OCI-LY1 (cell line): ENCODE measurements at regions not wholly inside any gene's neighbourhood (a gene's known extent, or its start where the extent isn't known, plus 50 kb on each side); places are given as distances from the start of the nearest gene placed in this dataset.

Experiments used
- H2AFZ ChIP-seq: fragments of 200-600 bp; sonication (generic), shearing (Covaris generic); 2 replicates; pipeline ENCODE4 v1.6.0; 2014; ENCODE audit warnings: antibody characterized with exemption, mild to moderate bottlenecking, low read length
- H3F3A ChIP-seq: fragments of 200-600 bp; sonication (generic), shearing (Covaris generic); 2 replicates; pipeline ENCODE4 v1.6.0; 2014; ENCODE audit warnings: mild to moderate bottlenecking, antibody characterized with exemption, low read length, moderate library complexity; ENCODE audit not compliant: insufficient read depth
- H3K27ac ChIP-seq: fragments of 200-600 bp; sonication (generic); 2 replicates; pipeline ENCODE4 v1.5.1; 2014; ENCODE audit warnings: low read length, mixed run types, mild to moderate bottlenecking, low read depth; ENCODE audit not compliant: poor library complexity, severe bottlenecking
- H3K27me3 ChIP-seq: fragments of 200-600 bp; sonication (generic); 2 replicates; pipeline ENCODE4 v1.6.0; 2014; ENCODE audit warnings: antibody characterized with exemption, mild to moderate bottlenecking, low read length, moderate library complexity; ENCODE audit not compliant: insufficient read depth
- H3K36me3 ChIP-seq: fragments of 200-600 bp; sonication (generic); 2 replicates; pipeline ENCODE4 v1.6.1; 2014; ENCODE audit warnings: mild to moderate bottlenecking, antibody characterized with exemption, low read length, moderate library complexity, mixed read lengths; ENCODE audit not compliant: insufficient read depth
- H3K4me1 ChIP-seq: fragments of 200-600 bp; sonication (generic); 2 replicates; pipeline ENCODE4 v1.5.1; 2014; ENCODE audit warnings: mild to moderate bottlenecking, low read length, moderate library complexity; ENCODE audit not compliant: insufficient read depth, severe bottlenecking
- H3K4me2 ChIP-seq: fragments of 200-600 bp; sonication (generic), shearing (Covaris generic); 2 replicates; pipeline ENCODE4 v1.6.1; 2014; ENCODE audit warnings: low read length
- H3K4me3 ChIP-seq: fragments of 200-600 bp; sonication (generic); 2 replicates; pipeline ENCODE4 v1.5.1; 2014; ENCODE audit warnings: low read length, low read depth, mild to moderate bottlenecking, mixed read lengths; ENCODE audit not compliant: poor library complexity, severe bottlenecking
- H3K79me2 ChIP-seq: fragments of 200-600 bp; shearing (Covaris generic); 2 replicates; pipeline ENCODE4 v1.6.1; 2016; ENCODE audit warnings: mixed run types, low read length, mixed read lengths; ENCODE audit not compliant: insufficient read depth
- H3K9ac ChIP-seq: fragments of 200-600 bp; sonication (generic), shearing (Covaris generic); 2 replicates; pipeline ENCODE4 v1.6.1; 2014; ENCODE audit warnings: mild to moderate bottlenecking, low read length, mixed read lengths
- H3K9me2 ChIP-seq: fragments of 200-600 bp; sonication (generic), shearing (Covaris generic); 2 replicates; pipeline ENCODE4 v1.6.1; 2014; ENCODE audit warnings: low read depth, mild to moderate bottlenecking, low read length, mixed read lengths
- H3K9me3 ChIP-seq: fragments of 200-600 bp; shearing (Covaris generic); 2 replicates; pipeline ENCODE4 v1.6.1; 2014; ENCODE audit warnings: low read length, mixed read lengths
- H4K20me1 ChIP-seq: fragments of 200-600 bp; sonication (generic), shearing (Covaris generic); 2 replicates; pipeline ENCODE4 v1.6.0; 2016; ENCODE audit warnings: mild to moderate bottlenecking, low read length; ENCODE audit not compliant: insufficient read depth
- EZH2 ChIP-seq: fragments of 200-600 bp; sonication (generic), shearing (Covaris generic); IDR thresholded peaks from 2 replicates; pipeline ENCODE4 v1.8.0; 2017; ENCODE audit warnings: borderline replicate concordance, mixed run types, mild to moderate bottlenecking, antibody characterized with exemption, low read length, moderate library complexity, mixed read lengths
- TF ChIP-seq, protein P1 (sequence below): fragments of 200-600 bp; sonication (generic), shearing (Covaris generic); IDR thresholded peaks from 2 replicates; pipeline ENCODE4 v1.5.1; 2017; ENCODE audit warnings: mild to moderate bottlenecking, antibody characterized with exemption, low read length, moderate library complexity, mixed read lengths

DNA sequence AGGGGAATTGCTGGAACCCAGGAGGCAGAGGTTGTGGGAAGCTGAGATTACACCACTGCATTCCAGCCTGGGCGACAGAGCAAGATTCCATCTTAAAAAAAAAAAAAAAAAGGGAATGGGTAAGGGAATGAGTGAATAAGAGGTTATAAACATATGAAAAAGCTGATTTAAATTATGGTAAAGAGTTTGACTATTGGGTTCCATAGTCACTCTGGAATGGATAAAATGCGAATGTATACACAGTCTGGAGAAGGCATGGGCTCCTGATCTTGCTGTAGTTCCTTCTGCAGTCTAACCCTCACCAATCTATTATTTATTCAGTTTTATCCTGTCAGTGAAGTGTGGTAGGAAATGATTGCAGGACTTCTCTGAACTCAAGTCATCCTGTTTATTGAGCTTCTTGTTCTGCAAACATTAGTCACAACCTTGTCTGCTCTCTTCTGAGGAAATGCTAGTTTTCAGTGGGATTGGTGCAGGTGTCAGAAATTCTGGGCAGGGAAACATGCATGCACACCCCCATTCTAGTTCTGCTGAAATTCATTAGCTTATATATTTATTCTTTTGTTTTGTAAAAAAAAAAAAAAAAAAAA is 190.9 kb upstream of the CFAP20DC start:
- no peaks in the 10 kb centered on the region for H4K20me1 ChIP-seq
- no peak overlapping the region for H2AFZ ChIP-seq
- H3K79me2 ChIP-seq = no peaks in the 10 kb centered on the region
- no peaks in the 10 kb centered on the region for H3K4me1 ChIP-seq
- TF ChIP-seq EZH2 = no peak
- TF ChIP-seq, protein P1, sequence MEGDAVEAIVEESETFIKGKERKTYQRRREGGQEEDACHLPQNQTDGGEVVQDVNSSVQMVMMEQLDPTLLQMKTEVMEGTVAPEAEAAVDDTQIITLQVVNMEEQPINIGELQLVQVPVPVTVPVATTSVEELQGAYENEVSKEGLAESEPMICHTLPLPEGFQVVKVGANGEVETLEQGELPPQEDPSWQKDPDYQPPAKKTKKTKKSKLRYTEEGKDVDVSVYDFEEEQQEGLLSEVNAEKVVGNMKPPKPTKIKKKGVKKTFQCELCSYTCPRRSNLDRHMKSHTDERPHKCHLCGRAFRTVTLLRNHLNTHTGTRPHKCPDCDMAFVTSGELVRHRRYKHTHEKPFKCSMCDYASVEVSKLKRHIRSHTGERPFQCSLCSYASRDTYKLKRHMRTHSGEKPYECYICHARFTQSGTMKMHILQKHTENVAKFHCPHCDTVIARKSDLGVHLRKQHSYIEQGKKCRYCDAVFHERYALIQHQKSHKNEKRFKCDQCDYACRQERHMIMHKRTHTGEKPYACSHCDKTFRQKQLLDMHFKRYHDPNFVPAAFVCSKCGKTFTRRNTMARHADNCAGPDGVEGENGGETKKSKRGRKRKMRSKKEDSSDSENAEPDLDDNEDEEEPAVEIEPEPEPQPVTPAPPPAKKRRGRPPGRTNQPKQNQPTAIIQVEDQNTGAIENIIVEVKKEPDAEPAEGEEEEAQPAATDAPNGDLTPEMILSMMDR = no peak
- no peaks in the 10 kb centered on the region for H3K27me3 ChIP-seq
- H3K4me2 ChIP-seq = no peak overlapping the region
- H3K36me3 ChIP-seq = no peaks in the 10 kb centered on the region
- no peak overlapping the region for H3K9ac ChIP-seq
- H3K4me3 ChIP-seq = no peak overlapping the region
- H3F3A ChIP-seq = no peaks in the 10 kb centered on the region
- no peaks in the 10 kb centered on the region for H3K9me2 ChIP-seq
- H3K27ac ChIP-seq = no peak overlapping the region
- H3K9me3 ChIP-seq = no peaks in the 10 kb centered on the region

DNA sequence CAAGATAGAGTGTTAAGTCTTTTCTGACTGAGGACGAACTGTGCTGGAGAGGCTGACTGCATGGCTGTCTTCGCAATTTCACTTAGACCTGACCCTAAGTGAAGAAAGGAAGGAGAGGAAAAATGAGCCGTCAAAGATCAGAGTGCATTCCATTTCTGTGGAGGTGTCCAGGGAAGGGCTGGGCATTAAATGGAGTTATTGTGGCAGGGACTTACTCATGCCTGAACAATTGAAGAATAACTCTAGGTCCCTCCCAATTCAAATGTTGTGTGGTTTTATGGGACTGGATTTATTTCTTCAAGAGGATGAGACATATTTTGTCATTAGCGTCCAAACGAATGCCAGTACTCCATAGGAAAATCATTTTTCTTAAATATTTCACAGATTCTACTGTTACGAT is 187.3 kb upstream of the CFAP20DC start:
- H4K20me1 ChIP-seq = no peaks in the 10 kb centered on the region
- TF ChIP-seq, protein P1 = no peak
- no peak for TF ChIP-seq EZH2

DNA sequence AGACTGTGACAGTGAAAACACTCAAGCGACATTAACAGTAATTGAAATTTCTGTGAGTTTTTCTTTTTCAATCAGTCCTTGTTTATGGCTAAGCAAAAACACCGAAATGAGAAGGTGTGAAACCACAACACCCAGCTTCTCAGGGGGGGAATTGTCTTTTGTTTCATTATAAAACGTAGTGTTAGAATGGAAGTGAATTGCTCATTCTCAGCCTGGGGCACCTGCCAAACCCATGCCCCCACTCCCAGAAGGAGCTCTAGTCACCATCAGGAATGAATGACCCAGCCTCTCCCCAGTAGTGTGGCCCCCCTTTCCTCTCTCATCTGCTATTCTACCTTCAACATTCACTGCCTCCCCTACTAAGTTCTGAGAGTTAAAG is 185.8 kb upstream of the CFAP20DC start:
- Histone ChIP-seq H3K36me3 (no peaks in the 10 kb centered on the region), H3K27ac (no peak overlapping the region), H3K4me2 (no peak overlapping the region), H2AFZ (no peak overlapping the region), H4K20me1 (no peaks in the 10 kb centered on the region), H3K27me3 (no peaks in the 10 kb centered on the region), H3K4me1 (no peaks in the 10 kb centered on the region), H3K9me2 (no peaks in the 10 kb centered on the region), H3K79me2 (no peaks in the 10 kb centered on the region), H3K4me3 (no peak overlapping the region), H3K9ac (no peak overlapping the region), H3F3A (no peaks in the 10 kb centered on the region), H3K9me3 (no peaks in the 10 kb centered on the region)
- TF ChIP-seq EZH2 = no peak
- TF ChIP-seq, protein P1 = no peak

More for the DNA sequence above, 187.3 kb upstream of the CFAP20DC start:
- Histone ChIP-seq H3K27me3 (no peaks in the 10 kb centered on the region), H3K4me2 (no peak overlapping the region), H3K4me3 (no peak overlapping the region), H2AFZ (no peak overlapping the region), H3F3A (no peaks in the 10 kb centered on the region), H3K27ac (no peak overlapping the region), H3K9me3 (no peaks in the 10 kb centered on the region), H3K4me1 (no peaks in the 10 kb centered on the region), H3K79me2 (no peaks in the 10 kb centered on the region), H3K9ac (no peak overlapping the region), H3K9me2 (no peaks in the 10 kb centered on the region), H3K36me3 (no peaks in the 10 kb centered on the region)
